HL-60 (cell line): ENCODE measurements at regions not wholly inside any gene's neighbourhood (a gene's known extent, or its start where the extent isn't known, plus 50 kb on each side); places are given as distances from the start of the nearest gene placed in this dataset.

ENCODE experiments used
- DNase-seq, 2 experiments: peaks; one replicate each; pipeline ENCODE4 v3.0.0-alpha.2; 2010 to 2020; ENCODE audit warnings: low read depth in 1 of 2, low spot score in 1 of 2
- H3K27ac ChIP-seq: fragments of 250-450 bp; sonication (Bioruptor Pico); replicated peaks from 2 replicates; pipeline ENCODE4 v1.5.1; 2020; ENCODE audit warnings: mild to moderate bottlenecking, moderate library complexity
- H3K27me3 ChIP-seq: fragments of 250-450 bp; sonication (Bioruptor Pico); 2 replicates; pipeline ENCODE4 v1.5.1; 2021; ENCODE audit warnings: mild to moderate bottlenecking, moderate library complexity; ENCODE audit not compliant: insufficient read depth, poor library complexity, severe bottlenecking
- H3K4me3 ChIP-seq: replicated peaks from 2 replicates; pipeline ENCODE4 v1.5.1; 2011; ENCODE audit warnings: mild to moderate bottlenecking, control low read depth, low read length; ENCODE audit not compliant: insufficient read depth
- GABPA ChIP-seq: IDR thresholded peaks from 2 replicates; pipeline ENCODE4 v1.6.1; 2012; ENCODE audit warnings: low read depth
- POLR2AphosphoS5 ChIP-seq: IDR thresholded peaks from 2 replicates; pipeline ENCODE4 v1.6.1; 2012; ENCODE audit warnings: low read depth
- REST ChIP-seq: IDR thresholded peaks from 2 replicates; pipeline ENCODE4 v1.6.1; 2012; ENCODE audit warnings: low read depth; ENCODE audit not compliant: insufficient replicate concordance
- SPI1 ChIP-seq: IDR thresholded peaks from 2 replicates; pipeline ENCODE4 v1.6.1; 2012; ENCODE audit warnings: low read depth, mild to moderate bottlenecking, borderline replicate concordance
- TF ChIP-seq, protein P1 (sequence below): IDR thresholded peaks from one replicate; pipeline ENCODE4 v1.5.1; 2011; ENCODE audit warnings: low read length, control low read depth, inconsistent platforms; ENCODE audit not compliant: insufficient read depth

DNA sequence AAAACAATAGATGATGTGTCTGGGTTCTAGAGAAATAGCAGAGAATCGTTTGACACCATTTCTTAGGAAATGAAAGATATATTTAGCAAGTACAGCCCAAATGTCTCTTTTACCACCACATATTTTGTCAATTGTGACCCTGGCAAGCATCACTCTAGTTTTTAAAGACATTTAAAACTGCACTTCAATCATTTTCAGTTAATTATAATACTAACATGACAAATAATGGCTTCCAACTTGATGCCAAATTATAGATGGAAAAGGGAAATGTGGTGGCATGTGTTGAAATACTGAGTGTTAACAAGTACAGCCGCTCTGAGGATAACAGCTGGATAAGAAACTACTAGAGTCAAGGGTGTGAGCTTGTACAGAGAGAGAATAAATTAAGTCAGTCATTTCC, 648.9 kb downstream of the FRK start:
- Histone ChIP-seq H3K4me3 (no peak overlapping the region), H3K27ac (no peak overlapping the region), H3K27me3 (no peaks in the 10 kb centered on the region)
- TF ChIP-seq SPI1 = no peak
- no peak for TF ChIP-seq GABPA
- no peak for TF ChIP-seq POLR2AphosphoS5
- TF ChIP-seq, protein P1, sequence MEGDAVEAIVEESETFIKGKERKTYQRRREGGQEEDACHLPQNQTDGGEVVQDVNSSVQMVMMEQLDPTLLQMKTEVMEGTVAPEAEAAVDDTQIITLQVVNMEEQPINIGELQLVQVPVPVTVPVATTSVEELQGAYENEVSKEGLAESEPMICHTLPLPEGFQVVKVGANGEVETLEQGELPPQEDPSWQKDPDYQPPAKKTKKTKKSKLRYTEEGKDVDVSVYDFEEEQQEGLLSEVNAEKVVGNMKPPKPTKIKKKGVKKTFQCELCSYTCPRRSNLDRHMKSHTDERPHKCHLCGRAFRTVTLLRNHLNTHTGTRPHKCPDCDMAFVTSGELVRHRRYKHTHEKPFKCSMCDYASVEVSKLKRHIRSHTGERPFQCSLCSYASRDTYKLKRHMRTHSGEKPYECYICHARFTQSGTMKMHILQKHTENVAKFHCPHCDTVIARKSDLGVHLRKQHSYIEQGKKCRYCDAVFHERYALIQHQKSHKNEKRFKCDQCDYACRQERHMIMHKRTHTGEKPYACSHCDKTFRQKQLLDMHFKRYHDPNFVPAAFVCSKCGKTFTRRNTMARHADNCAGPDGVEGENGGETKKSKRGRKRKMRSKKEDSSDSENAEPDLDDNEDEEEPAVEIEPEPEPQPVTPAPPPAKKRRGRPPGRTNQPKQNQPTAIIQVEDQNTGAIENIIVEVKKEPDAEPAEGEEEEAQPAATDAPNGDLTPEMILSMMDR = no peak
- TF ChIP-seq REST = no peak
- DNase-seq = no peak

GRCh38 chr6:115404446-115404845, 656.2 kb downstream of the FRK start:
- H3K27ac ChIP-seq = no peak overlapping the region
- H3K4me3 ChIP-seq = no peak overlapping the region
- TF ChIP-seq SPI1 = no peak
- TF ChIP-seq REST = no peak
- no peak for TF ChIP-seq POLR2AphosphoS5
- no peaks in the 10 kb centered on the region for H3K27me3 ChIP-seq
- no peak for DNase-seq

DNA sequence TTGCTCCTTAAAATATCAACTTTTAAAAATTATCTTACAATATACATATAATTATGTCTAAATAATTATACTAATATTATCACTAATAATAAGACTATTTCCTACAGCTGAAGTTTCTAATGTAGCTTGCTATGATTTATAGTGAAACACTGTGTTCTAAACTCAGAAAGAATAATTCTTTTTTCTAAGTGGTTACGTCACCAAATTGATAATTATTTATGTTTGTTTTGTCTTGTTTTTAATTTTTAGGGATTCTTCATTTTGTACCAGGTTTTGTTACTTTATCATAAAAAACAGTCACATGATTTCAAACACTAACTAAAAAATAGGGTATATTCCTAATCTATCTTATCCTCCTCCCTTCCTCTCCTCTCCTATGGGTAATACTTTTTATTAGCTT, 662.1 kb downstream of the FRK start:
- no peak for DNase-seq
- Histone ChIP-seq H3K27ac (no peak overlapping the region), H3K4me3 (no peak overlapping the region), H3K27me3 (no peaks in the 10 kb centered on the region)
- TF ChIP-seq, protein P1 = no peak
- TF ChIP-seq GABPA = no peak
- no peak for TF ChIP-seq REST
- no peak for TF ChIP-seq SPI1
- no peak for TF ChIP-seq POLR2AphosphoS5
